Nephron progenitor cell (in vitro differentiated cells): ENCODE measurements at regions not wholly inside any gene's neighbourhood (a gene's known extent, or its start where the extent isn't known, plus 50 kb on each side); places are given as distances from the start of the nearest gene placed in this dataset.

Experiments
- DNase-seq: peaks from one replicate; pipeline ENCODE4 v3.0.0; 2021
- H3K27ac Mint-ChIP-seq: 2 replicates; pipeline ENCODE4 v1.8.0; 2021; ENCODE audit warnings: mild to moderate bottlenecking, moderate library complexity, mixed read lengths
- H3K27me3 Mint-ChIP-seq: 2 replicates; pipeline ENCODE4 v1.8.0; 2021; ENCODE audit warnings: mild to moderate bottlenecking, low read depth, mixed read lengths; ENCODE audit not compliant: poor library complexity
- H3K36me3 Mint-ChIP-seq: 2 replicates; pipeline ENCODE4 v1.8.0; 2021; ENCODE audit warnings: low read depth, mixed read lengths
- H3K4me1 Mint-ChIP-seq: 2 replicates; pipeline ENCODE4 v1.8.0; 2021; ENCODE audit warnings: mixed read lengths
- H3K4me3 Mint-ChIP-seq: 2 replicates; pipeline ENCODE4 v1.8.0; 2021; ENCODE audit warnings: mild to moderate bottlenecking, moderate library complexity, mixed read lengths
- H3K9me3 Mint-ChIP-seq: 2 replicates; pipeline ENCODE4 v1.8.0; 2021; ENCODE audit warnings: mild to moderate bottlenecking, moderate library complexity, mixed read lengths
- TF ChIP-seq, protein P1 (sequence below): fragments of 200-600 bp; sonication (generic); IDR thresholded peaks from 2 replicates; pipeline ENCODE4 v1.5.0; 2021; ENCODE audit warnings: antibody characterized with exemption

DNA sequence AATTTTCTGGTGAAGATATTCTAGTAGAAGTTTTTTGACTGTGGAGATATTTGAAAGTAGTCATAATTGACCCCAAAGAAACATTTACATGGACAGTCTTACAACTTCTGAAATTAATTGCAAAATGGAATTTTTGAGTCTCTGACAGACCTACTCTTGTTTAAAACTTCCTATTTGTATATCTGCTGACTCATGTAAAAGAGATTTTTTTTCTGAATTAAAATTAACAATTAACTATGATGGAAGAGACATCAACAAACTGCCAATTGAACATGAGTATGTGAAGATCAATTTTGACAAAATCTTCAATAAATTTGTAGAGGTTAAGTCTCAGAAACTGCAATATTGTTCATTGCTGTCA lies 108.5 kb upstream of the MAX start:
- Mint-ChIP-seq H3K9me3 (peaks cover 4% of the 10 kb centered on the region), H3K4me1 (peaks cover 16% of the 10 kb centered on the region), H3K36me3 (no peaks in the 10 kb centered on the region), H3K4me3 (no peak overlapping the region), H3K27ac (no peak overlapping the region), H3K27me3 (no peaks in the 10 kb centered on the region)
- no peak for DNase-seq
- TF ChIP-seq, protein P1, sequence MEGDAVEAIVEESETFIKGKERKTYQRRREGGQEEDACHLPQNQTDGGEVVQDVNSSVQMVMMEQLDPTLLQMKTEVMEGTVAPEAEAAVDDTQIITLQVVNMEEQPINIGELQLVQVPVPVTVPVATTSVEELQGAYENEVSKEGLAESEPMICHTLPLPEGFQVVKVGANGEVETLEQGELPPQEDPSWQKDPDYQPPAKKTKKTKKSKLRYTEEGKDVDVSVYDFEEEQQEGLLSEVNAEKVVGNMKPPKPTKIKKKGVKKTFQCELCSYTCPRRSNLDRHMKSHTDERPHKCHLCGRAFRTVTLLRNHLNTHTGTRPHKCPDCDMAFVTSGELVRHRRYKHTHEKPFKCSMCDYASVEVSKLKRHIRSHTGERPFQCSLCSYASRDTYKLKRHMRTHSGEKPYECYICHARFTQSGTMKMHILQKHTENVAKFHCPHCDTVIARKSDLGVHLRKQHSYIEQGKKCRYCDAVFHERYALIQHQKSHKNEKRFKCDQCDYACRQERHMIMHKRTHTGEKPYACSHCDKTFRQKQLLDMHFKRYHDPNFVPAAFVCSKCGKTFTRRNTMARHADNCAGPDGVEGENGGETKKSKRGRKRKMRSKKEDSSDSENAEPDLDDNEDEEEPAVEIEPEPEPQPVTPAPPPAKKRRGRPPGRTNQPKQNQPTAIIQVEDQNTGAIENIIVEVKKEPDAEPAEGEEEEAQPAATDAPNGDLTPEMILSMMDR = no peak

DNA sequence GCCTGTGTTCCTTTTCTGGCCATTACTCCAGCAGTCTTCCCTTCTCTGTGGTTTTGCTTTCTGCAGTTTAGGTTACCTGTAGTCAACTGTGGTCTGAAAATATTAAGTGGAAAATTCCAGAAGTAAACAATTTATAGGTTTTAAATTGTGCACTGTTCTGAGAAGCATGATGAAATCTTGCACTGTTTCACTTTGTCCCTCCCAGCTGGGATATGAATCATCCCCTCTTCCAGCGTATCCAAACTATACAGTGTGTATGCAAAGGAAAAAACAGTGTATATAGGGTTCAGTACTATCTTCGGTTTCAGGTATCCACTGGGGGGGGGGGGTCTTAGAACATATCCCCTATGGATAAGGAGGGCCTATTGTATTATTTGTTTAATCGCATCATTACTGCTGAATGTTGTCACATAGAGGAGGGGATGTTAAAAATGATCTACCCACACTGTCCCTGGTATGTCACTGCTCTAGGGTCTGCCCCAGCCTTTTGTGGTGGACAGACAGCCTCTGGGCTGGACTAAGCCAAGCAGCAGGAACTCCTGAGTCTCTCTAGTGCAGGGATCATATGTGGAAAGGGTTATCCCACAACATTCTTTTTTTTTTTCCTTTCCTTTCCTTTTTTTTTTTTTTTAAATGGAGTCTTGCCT lies 109.1 kb upstream of the MAX start:
- Mint-ChIP-seq H3K4me3 (no peak overlapping the region), H3K27me3 (no peaks in the 10 kb centered on the region), H3K27ac (no peak overlapping the region), H3K4me1 (peaks cover 11% of the 10 kb centered on the region), H3K9me3 (peaks cover 4% of the 10 kb centered on the region), H3K36me3 (no peaks in the 10 kb centered on the region)
- DNase-seq = no peak
- TF ChIP-seq, protein P1 = no peak

GRCh38 chr14:65213316-65213715 lies 111.0 kb upstream of the MAX start:
- H3K9me3 Mint-ChIP-seq = no peaks in the 10 kb centered on the region
- no peak for DNase-seq
- H3K4me1 Mint-ChIP-seq = peaks cover 11% of the 10 kb centered on the region
- no peak overlapping the region for H3K4me3 Mint-ChIP-seq
- peaks cover 3% of the 10 kb centered on the region for H3K27me3 Mint-ChIP-seq
- H3K36me3 Mint-ChIP-seq = no peaks in the 10 kb centered on the region
- H3K27ac Mint-ChIP-seq = no peak overlapping the region
- TF ChIP-seq, protein P1 = no peak

- H3K9me3 Mint-ChIP-seq = no peaks in the 10 kb centered on the region
- H3K36me3 Mint-ChIP-seq = no peaks in the 10 kb centered on the region
- DNase-seq = no peak
- H3K27ac Mint-ChIP-seq = peak overlapping the region; percentile 60
- H3K4me3 Mint-ChIP-seq = no peak overlapping the region
- H3K27me3 Mint-ChIP-seq = peaks cover 3% of the 10 kb centered on the region
- TF ChIP-seq, protein P1 = no peak
- peaks cover 11% of the 10 kb centered on the region for H3K4me1 Mint-ChIP-seq
Measured at GRCh38 chr14:65214741-65215140, 112.4 kb upstream of the MAX start.

- peaks cover 11% of the 10 kb centered on the region for H3K4me1 Mint-ChIP-seq
- no peak for DNase-seq
- H3K9me3 Mint-ChIP-seq = no peaks in the 10 kb centered on the region
- peaks cover 6% of the 10 kb centered on the region for H3K27me3 Mint-ChIP-seq
- H3K36me3 Mint-ChIP-seq = no peaks in the 10 kb centered on the region
- TF ChIP-seq, protein P1 = no peak
- H3K4me3 Mint-ChIP-seq = no peak overlapping the region
- H3K27ac Mint-ChIP-seq = no peak overlapping the region
Measured at GRCh38 chr14:65219353-65219752, 117.0 kb upstream of the MAX start.

DNA sequence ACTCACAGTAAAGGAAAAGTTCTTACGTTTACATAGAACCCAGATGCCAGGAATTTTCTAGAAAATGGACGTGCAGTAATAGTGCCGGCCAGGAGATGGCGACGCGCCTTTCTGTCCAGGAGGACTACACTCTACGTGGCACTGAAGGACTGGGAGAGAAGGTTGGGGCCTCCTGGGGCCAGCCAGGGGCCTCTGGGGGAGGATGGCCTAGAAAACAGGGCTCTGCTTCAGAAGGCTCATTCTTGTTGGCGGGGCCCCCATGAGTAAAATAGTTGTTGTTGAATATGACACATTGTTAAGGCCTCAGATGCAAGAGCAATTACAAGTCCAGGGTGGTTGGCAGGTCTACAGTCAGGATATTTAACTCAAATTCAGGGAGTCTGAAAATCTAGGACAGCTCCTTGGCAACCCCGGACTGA lies 120.1 kb upstream of the MAX start:
- Mint-ChIP-seq H3K36me3 (no peaks in the 10 kb centered on the region), H3K27ac (no peak overlapping the region), H3K4me3 (no peak overlapping the region), H3K27me3 (peaks cover 6% of the 10 kb centered on the region), H3K9me3 (no peaks in the 10 kb centered on the region), H3K4me1 (peaks cover 6% of the 10 kb centered on the region)
- TF ChIP-seq, protein P1 = peak; percentile 74
- peak; percentile 41 for DNase-seq
